HUES6 (cell line): ENCODE measurements at regions not wholly inside any gene's neighbourhood (a gene's known extent, or its start where the extent isn't known, plus 50 kb on each side); places are given as distances from the start of the nearest gene placed in this dataset.

Experiments
- H3K27ac ChIP-seq: 2 replicates; pipeline ENCODE4 v1.7.0; 2013; ENCODE audit warnings: low read depth, mild to moderate bottlenecking, low read length, inconsistent platforms
- H3K27me3 ChIP-seq: 2 replicates; pipeline ENCODE4 v1.6.1; 2013; ENCODE audit warnings: low read length; ENCODE audit not compliant: control insufficient read depth, insufficient read depth
- H3K36me3 ChIP-seq: 2 replicates; pipeline ENCODE4 v1.6.1; 2013; ENCODE audit warnings: low read length; ENCODE audit not compliant: control insufficient read depth, insufficient read depth
- H3K4me1 ChIP-seq: 2 replicates; pipeline ENCODE4 v1.6.1; 2013; ENCODE audit warnings: low read length; ENCODE audit not compliant: control insufficient read depth, insufficient read depth
- H3K4me3 ChIP-seq: 2 replicates; pipeline ENCODE4 v1.5.1; 2013; ENCODE audit warnings: low read depth, low read length
- H3K9ac ChIP-seq: one replicate; pipeline ENCODE4 v1.6.1; 2013; ENCODE audit warnings: mild to moderate bottlenecking, low read length
- H3K9me3 ChIP-seq: 2 replicates; pipeline ENCODE4 v1.6.1; 2013; ENCODE audit warnings: low read depth, low read length; ENCODE audit not compliant: control insufficient read depth, insufficient read depth

DNA sequence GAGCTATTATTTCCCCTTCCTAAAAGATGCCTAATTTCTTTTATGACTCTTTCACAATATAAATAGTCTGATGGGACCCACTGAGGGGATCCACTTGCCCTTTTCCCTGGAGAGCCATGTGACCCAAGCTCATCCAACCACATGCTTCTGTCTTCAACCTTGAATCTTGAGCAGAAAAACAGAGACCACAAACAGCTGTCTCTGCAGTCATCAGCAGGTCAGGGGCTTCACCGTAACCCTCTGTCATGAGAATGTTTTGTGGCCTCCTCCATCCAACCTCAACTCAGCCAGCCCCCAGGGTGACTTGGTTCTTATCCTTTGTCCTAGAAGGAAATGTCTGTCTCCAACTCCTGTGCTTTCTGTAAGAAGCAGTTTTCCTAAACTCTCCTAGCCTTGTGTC, 129.6 kb upstream of the POU2AF2 start:
- H3K27me3 ChIP-seq: no peaks in the 10 kb centered on the region
- no peaks in the 10 kb centered on the region for H3K9me3 ChIP-seq
- H3K36me3 ChIP-seq: no peaks in the 10 kb centered on the region
- no peak overlapping the region for H3K4me3 ChIP-seq
- H3K4me1 ChIP-seq: no peaks in the 10 kb centered on the region
- H3K9ac ChIP-seq: no peak overlapping the region
- H3K27ac ChIP-seq: no peak overlapping the region

GRCh38 chr11:111114091-111114490, 131.4 kb upstream of the POU2AF2 start:
- no peaks in the 10 kb centered on the region for H3K36me3 ChIP-seq
- H3K9me3 ChIP-seq: no peaks in the 10 kb centered on the region
- no peak overlapping the region for H3K9ac ChIP-seq
- H3K27me3 ChIP-seq: no peaks in the 10 kb centered on the region
- no peak overlapping the region for H3K4me3 ChIP-seq
- H3K4me1 ChIP-seq: no peaks in the 10 kb centered on the region
- H3K27ac ChIP-seq: no peak overlapping the region

GRCh38 chr11:111112614-111113013, 132.9 kb upstream of the POU2AF2 start:
- Histone ChIP-seq H3K36me3 (no peaks in the 10 kb centered on the region), H3K27me3 (no peaks in the 10 kb centered on the region), H3K9ac (no peak overlapping the region), H3K9me3 (no peaks in the 10 kb centered on the region), H3K4me1 (no peaks in the 10 kb centered on the region), H3K27ac (no peak overlapping the region), H3K4me3 (no peak overlapping the region)

GRCh38 chr11:111107501-111107900, 138.0 kb upstream of the POU2AF2 start:
- Histone ChIP-seq H3K9me3 (no peaks in the 10 kb centered on the region), H3K9ac (no peak overlapping the region), H3K36me3 (no peaks in the 10 kb centered on the region), H3K27ac (no peak overlapping the region), H3K4me3 (no peak overlapping the region), H3K27me3 (no peaks in the 10 kb centered on the region), H3K4me1 (no peaks in the 10 kb centered on the region)

DNA sequence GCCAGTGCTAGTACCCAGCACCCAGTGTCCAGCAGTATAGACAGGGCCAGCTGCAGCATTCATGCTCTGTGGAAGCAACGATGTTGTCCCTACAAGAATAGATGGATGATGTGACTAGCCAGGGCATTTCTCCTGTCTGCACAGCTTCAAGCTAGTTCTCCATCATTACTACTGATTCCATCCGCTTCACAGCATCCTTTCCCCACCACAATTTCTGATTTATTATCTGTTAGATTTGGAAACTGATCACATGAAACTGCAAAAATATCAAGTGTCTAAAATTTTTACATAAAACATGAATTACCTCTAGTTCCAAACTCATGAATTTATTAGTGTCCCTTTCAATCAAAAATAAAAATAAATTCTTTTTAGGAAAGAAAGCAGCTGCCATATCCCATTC, 138.9 kb upstream of the POU2AF2 start:
- no peaks in the 10 kb centered on the region for H3K4me1 ChIP-seq
- no peaks in the 10 kb centered on the region for H3K27me3 ChIP-seq
- H3K36me3 ChIP-seq: no peaks in the 10 kb centered on the region
- no peaks in the 10 kb centered on the region for H3K9me3 ChIP-seq
- no peak overlapping the region for H3K4me3 ChIP-seq
- H3K27ac ChIP-seq: no peak overlapping the region
- H3K9ac ChIP-seq: no peak overlapping the region

DNA sequence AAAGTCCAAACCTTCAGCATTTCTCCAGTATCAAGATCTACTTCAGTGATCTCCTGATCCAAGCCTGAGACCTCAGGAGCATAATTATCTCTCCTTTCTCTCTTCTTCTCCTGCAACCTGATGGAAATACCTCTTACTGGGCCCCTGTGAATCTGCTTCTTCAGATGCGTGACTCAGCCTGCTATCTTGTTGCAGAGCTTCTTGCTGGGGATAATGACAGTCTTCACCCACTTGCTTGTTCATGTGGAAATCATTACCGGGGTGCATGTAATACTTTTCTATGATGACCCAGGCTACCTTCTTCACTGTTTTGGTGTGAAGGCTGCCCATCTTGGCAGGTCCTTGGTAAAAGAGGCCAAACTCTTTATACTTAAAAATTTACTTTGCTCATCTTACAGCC, 140.0 kb upstream of the POU2AF2 start:
- no peaks in the 10 kb centered on the region for H3K9me3 ChIP-seq
- H3K27me3 ChIP-seq: no peaks in the 10 kb centered on the region
- no peaks in the 10 kb centered on the region for H3K36me3 ChIP-seq
- no peaks in the 10 kb centered on the region for H3K4me1 ChIP-seq
- no peak overlapping the region for H3K27ac ChIP-seq
- H3K9ac ChIP-seq: no peak overlapping the region
- H3K4me3 ChIP-seq: no peak overlapping the region

GRCh38 chr11:111104185-111104584, 141.3 kb upstream of the POU2AF2 start:
- Histone ChIP-seq H3K4me3 (no peak overlapping the region), H3K9ac (no peak overlapping the region)

GRCh38 chr11:111101881-111102280, 143.6 kb upstream of the POU2AF2 start:
- no peak overlapping the region for H3K4me3 ChIP-seq
- H3K36me3 ChIP-seq: no peaks in the 10 kb centered on the region
- H3K27me3 ChIP-seq: no peaks in the 10 kb centered on the region
- no peaks in the 10 kb centered on the region for H3K4me1 ChIP-seq
- H3K9ac ChIP-seq: no peak overlapping the region
- no peak overlapping the region for H3K27ac ChIP-seq
- no peaks in the 10 kb centered on the region for H3K9me3 ChIP-seq

More at GRCh38 chr11:111104185-111104584, 141.3 kb upstream of the POU2AF2 start:
- Histone ChIP-seq H3K4me1 (no peaks in the 10 kb centered on the region), H3K27ac (no peak overlapping the region), H3K9me3 (no peaks in the 10 kb centered on the region), H3K36me3 (no peaks in the 10 kb centered on the region), H3K27me3 (no peaks in the 10 kb centered on the region)

GRCh38 chr11:111099028-111099713, 146.4 kb upstream of the POU2AF2 start:
- Histone ChIP-seq H3K4me3 (no peak overlapping the region), H3K27me3 (no peaks in the 10 kb centered on the region), H3K9me3 (no peaks in the 10 kb centered on the region), H3K36me3 (no peaks in the 10 kb centered on the region), H3K9ac (no peak overlapping the region), H3K27ac (no peak overlapping the region), H3K4me1 (no peaks in the 10 kb centered on the region)

GRCh38 chr11:111098091-111098490, 147.4 kb upstream of the POU2AF2 start:
- Histone ChIP-seq H3K4me1 (no peaks in the 10 kb centered on the region), H3K36me3 (no peaks in the 10 kb centered on the region), H3K27ac (no peak overlapping the region), H3K9ac (no peak overlapping the region), H3K4me3 (no peak overlapping the region), H3K27me3 (no peaks in the 10 kb centered on the region), H3K9me3 (no peaks in the 10 kb centered on the region)

GRCh38 chr11:111097191-111097590, 148.3 kb upstream of the POU2AF2 start:
- no peaks in the 10 kb centered on the region for H3K27me3 ChIP-seq
- no peaks in the 10 kb centered on the region for H3K36me3 ChIP-seq
- no peak overlapping the region for H3K27ac ChIP-seq
- H3K9me3 ChIP-seq: no peaks in the 10 kb centered on the region
- H3K9ac ChIP-seq: no peak overlapping the region
- peak overlapping the region; percentile 25 for H3K4me3 ChIP-seq
- H3K4me1 ChIP-seq: no peaks in the 10 kb centered on the region

GRCh38 chr11:111095327-111095726, 150.2 kb upstream of the POU2AF2 start:
- no peaks in the 10 kb centered on the region for H3K4me1 ChIP-seq
- no peaks in the 10 kb centered on the region for H3K36me3 ChIP-seq
- H3K27ac ChIP-seq: no peak overlapping the region

More at GRCh38 chr11:111095327-111095726, 150.2 kb upstream of the POU2AF2 start:
- Histone ChIP-seq H3K9me3 (no peaks in the 10 kb centered on the region), H3K27me3 (no peaks in the 10 kb centered on the region), H3K9ac (no peak overlapping the region), H3K4me3 (no peak overlapping the region)
